ENCODE measurements at regions not wholly inside any gene's neighbourhood (a gene's known extent, or its start where the extent isn't known, plus 50 kb on each side); places are given as distances from the start of the nearest gene placed in this dataset.

- Mint-ChIP-seq H3K9me3 (ENCODE audit: insufficient read depth) (no peaks in the 10 kb centered on the region), H3K4me1 (peaks cover 64% of the 10 kb centered on the region), H3K27me3 (no peaks in the 10 kb centered on the region), H3K27ac (peak overlapping the region; percentile 94), H3K4me3 (peak overlapping the region; percentile 59)
- H3K4me1 ChIP-seq (ENCODE audit: control insufficient read depth in 2 of 2, insufficient read depth in 2 of 2, low read length in 2 of 2) = peaks cover 56 to 70% of the 10 kb centered on the region in 2 donors
- no peaks in the 10 kb centered on the region for H3K79me2 ChIP-seq (ENCODE audit: control insufficient read depth, insufficient read depth, low read length)
- H3K4me2 ChIP-seq (replicated peaks; ENCODE audit: low read depth, low read length, poor library complexity, severe bottlenecking) = peak overlapping the region; percentile 53
- H3K9me3 ChIP-seq (ENCODE audit: control extremely low read depth in 1 of 3, control insufficient read depth in 2 of 3, insufficient read depth in 1 of 3, low read length in 2 of 3) = no peaks in the 10 kb centered on the region
- WGBS (ENCODE audit: insufficient coverage) = 27% methylated on average over 4 of the region's 4 CpGs
- intact Hi-C loops (cut with micrococcal nuclease) = loop anchor here (2.0 to 5.0 kb wide), 2 partner anchors 63 to 200 kb away; partner anchors contain the start of gene MEF2A
- peak overlapping the region; percentile 3 for H2AFZ ChIP-seq (ENCODE audit: insufficient read depth, low read depth, low read length, poor library complexity, severe bottlenecking)
- ChIA-PET CTCF (interaction anchor here (0.5 to 4.9 kb wide), 6 partner anchors 10 to 214 kb away, joined by 3 to 41 read pairs (median 12); no protein-coding TSS in a partner anchor), POLR2A (interaction anchor here (1.7 to 4.5 kb wide), 2 partner anchors 10 to 64 kb away, joined by 16 to 43 read pairs; partner anchors contain the start of gene MEF2A)
- H3K27ac ChIP-seq (ENCODE audit: low read length in 2 of 2) = peak overlapping the region; percentile 60 to 71
- DNase-seq (peak; percentile 81), ATAC-seq (ENCODE audit: low read depth) (peak; percentile 81)
- peak overlapping the region; percentile 15 for H3K9ac ChIP-seq (ENCODE audit: low read length)
- H3K4me3 ChIP-seq (ENCODE audit: control extremely low read depth in 1 of 5, extremely low read depth in 1 of 5, insufficient read depth in 1 of 5, low read depth in 2 of 5, low read length in 4 of 5) = no peak overlapping the region
- no peaks in the 10 kb centered on the region for H3K36me3 ChIP-seq (replicated peaks in 1 of 2; ENCODE audit: control extremely low read depth in 1 of 2, control insufficient read depth in 1 of 2, extremely low read depth in 1 of 2, insufficient read depth in 2 of 2, low read length in 1 of 2)
- H4K20me1 ChIP-seq (ENCODE audit: control insufficient read depth, insufficient read depth, low read length, poor library complexity, severe bottlenecking) = no peaks in the 10 kb centered on the region
- H3K27me3 ChIP-seq (replicated peaks in 1 of 4; ENCODE audit: control extremely low read depth in 1 of 4, control insufficient read depth in 3 of 4, insufficient read depth in 4 of 4, low read length in 3 of 4) = no peaks in the 10 kb centered on the region
- TF ChIP-seq CTCF (IDR thresholded peaks at IDR 0.05) (no peak), EZH2 (IDR thresholded peaks at IDR 0.05; ENCODE audit: borderline replicate concordance, insufficient read depth, low read depth, low read length, poor library complexity, severe bottlenecking) (no peak)
These were observed 63.6 kb upstream of the MEF2A start for GRCh38 chr15:99502182-99502581.

- no peaks in the 10 kb centered on the region for H3K79me2 ChIP-seq (ENCODE audit: control insufficient read depth, insufficient read depth, low read length)
- peaks cover 60 to 75% of the 10 kb centered on the region in 2 donors for H3K4me1 ChIP-seq (ENCODE audit: control insufficient read depth in 2 of 2, insufficient read depth in 2 of 2, low read length in 2 of 2)
- Mint-ChIP-seq H3K4me3 (peak overlapping the region; percentile 59), H3K27me3 (no peaks in the 10 kb centered on the region), H3K27ac (peak overlapping the region; percentile 94), H3K4me1 (peaks cover 66% of the 10 kb centered on the region), H3K9me3 (ENCODE audit: insufficient read depth) (no peaks in the 10 kb centered on the region)
- TF ChIP-seq EZH2 (IDR thresholded peaks at IDR 0.05; ENCODE audit: borderline replicate concordance, insufficient read depth, low read depth, low read length, poor library complexity, severe bottlenecking) (no peak), CTCF (IDR thresholded peaks at IDR 0.05) (no peak)
- 65% methylated on average over 4 of the region's 5 CpGs for WGBS (ENCODE audit: insufficient coverage)
- CTCF ChIA-PET = interaction anchor here (0.5 to 4.9 kb wide), 6 partner anchors 10 to 215 kb away, joined by 3 to 41 read pairs (median 12); no protein-coding TSS in a partner anchor
- H3K9me3 ChIP-seq (ENCODE audit: control extremely low read depth in 1 of 3, control insufficient read depth in 2 of 3, insufficient read depth in 1 of 3, low read length in 2 of 3) = no peaks in the 10 kb centered on the region
- intact Hi-C loops (cut with micrococcal nuclease) = loop anchor here (2.0 to 5.0 kb wide), 2 partner anchors 62 to 200 kb away; partner anchors contain the start of gene MEF2A
- H3K36me3 ChIP-seq (replicated peaks in 1 of 2; ENCODE audit: control extremely low read depth in 1 of 2, control insufficient read depth in 1 of 2, extremely low read depth in 1 of 2, insufficient read depth in 2 of 2, low read length in 1 of 2) = no peaks in the 10 kb centered on the region
- peak overlapping the region; percentile 3 for H2AFZ ChIP-seq (ENCODE audit: insufficient read depth, low read depth, low read length, poor library complexity, severe bottlenecking)
- ATAC-seq (ENCODE audit: low read depth) (no peak), DNase-seq (no peak)
- no peak overlapping the region for H3K9ac ChIP-seq (ENCODE audit: low read length)
- POLR2A ChIA-PET = interaction anchor here (0.6 to 4.5 kb wide), 3 partner anchors 9 to 193 kb away, joined by 5 to 43 read pairs (median 16); partner anchors contain the start of gene MEF2A
- H3K4me2 ChIP-seq (replicated peaks; ENCODE audit: low read depth, low read length, poor library complexity, severe bottlenecking) = peak overlapping the region; percentile 53
- peak overlapping the region; percentile 60 to 71 for H3K27ac ChIP-seq (ENCODE audit: low read length in 2 of 2)
- no peaks in the 10 kb centered on the region for H3K27me3 ChIP-seq (replicated peaks in 1 of 4; ENCODE audit: control extremely low read depth in 1 of 4, control insufficient read depth in 3 of 4, insufficient read depth in 4 of 4, low read length in 3 of 4)
- no peaks in the 10 kb centered on the region for H4K20me1 ChIP-seq (ENCODE audit: control insufficient read depth, insufficient read depth, low read length, poor library complexity, severe bottlenecking)
- no peak overlapping the region for H3K4me3 ChIP-seq (ENCODE audit: control extremely low read depth in 1 of 5, extremely low read depth in 1 of 5, insufficient read depth in 1 of 5, low read depth in 2 of 5, low read length in 4 of 5)
These were observed 63.1 kb upstream of the MEF2A start for GRCh38 chr15:99502661-99503060.
